ENCODE measurements at regions not wholly inside any gene's neighbourhood (a gene's known extent, or its start where the extent isn't known, plus 50 kb on each side); places are given as distances from the start of the nearest gene placed in this dataset.
"Not testable (repeated sequence)": the region's sequence is repeated elsewhere in the genome, so short reads cannot be mapped to it uniquely, and the experiment has no call there.

- no peak for DNase-seq (ENCODE audit: low read depth in 3 of 3)
Observed at GRCh38 chr10:3272300-3272699, 99.7 kb upstream of the PITRM1 start.

GRCh38 chr10:3271354-3272115, 99.0 kb upstream of the PITRM1 start:
- DNase-seq (ENCODE audit: low read depth in 3 of 3), result no peak

DNA sequence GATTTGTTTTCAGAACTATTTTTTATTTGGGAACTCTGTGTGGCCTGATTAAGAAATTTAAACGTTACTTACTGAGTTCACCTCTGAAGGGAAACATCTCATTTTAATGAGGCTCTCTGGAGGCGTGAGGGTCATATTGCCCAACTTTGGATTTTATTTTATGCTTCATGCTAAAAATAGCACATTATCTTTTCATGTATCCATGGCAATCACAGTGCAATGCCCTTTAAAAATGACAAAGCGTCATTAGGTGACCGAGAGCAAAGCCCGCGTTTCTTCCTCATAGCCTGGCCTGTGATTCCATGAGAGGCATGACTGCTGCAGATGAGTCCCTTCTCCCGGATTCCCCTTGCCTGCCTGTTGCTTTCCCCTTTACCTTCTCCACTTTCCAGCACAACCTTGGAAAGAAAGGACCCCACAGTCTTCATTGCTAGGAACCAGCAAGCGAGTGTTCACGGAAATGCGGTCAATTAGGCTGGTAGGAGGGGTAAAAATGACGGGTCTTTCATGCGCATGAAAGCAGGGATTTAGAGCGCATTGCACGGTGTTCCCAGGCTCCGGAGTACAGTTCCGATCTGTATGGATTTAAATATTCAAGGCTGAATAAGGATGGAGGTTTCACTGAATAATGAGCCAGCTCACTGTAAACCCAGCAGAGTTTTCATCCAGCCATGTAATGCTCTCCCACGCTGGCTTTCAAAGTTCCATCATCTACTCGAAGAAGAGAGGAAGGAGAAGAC, 98.2 kb upstream of the PITRM1 start:
- DNase-seq (ENCODE audit: low read depth in 3 of 3), result no peak

- no peak for DNase-seq (ENCODE audit: low read depth in 3 of 3)
Observed at GRCh38 chr10:3268025-3268424, 95.4 kb upstream of the PITRM1 start.

DNA sequence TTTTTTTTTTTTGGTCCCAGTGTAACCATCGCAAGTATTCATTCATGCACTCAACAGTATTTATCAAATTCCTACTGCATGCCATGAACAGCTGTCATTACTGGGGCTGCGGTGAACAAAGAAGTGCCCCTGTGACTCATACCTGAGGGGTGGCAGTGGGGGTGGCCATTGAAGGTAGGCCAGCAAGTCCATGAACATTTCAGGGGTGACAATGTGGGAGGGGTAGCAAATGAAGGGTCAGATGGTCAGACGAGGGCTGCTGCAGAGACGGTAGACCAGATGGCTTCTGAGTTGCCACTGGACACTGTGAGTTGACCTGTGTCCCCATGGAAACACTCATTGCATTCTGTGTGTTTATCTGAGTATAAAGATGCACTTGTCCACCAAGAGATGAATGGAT, 92.5 kb upstream of the PITRM1 start:
- no peak for DNase-seq (ENCODE audit: low read depth in 3 of 3)

- no peak for DNase-seq (ENCODE audit: low read depth in 3 of 3)
Observed at GRCh38 chr10:3264161-3264761, 91.7 kb upstream of the PITRM1 start.

DNA sequence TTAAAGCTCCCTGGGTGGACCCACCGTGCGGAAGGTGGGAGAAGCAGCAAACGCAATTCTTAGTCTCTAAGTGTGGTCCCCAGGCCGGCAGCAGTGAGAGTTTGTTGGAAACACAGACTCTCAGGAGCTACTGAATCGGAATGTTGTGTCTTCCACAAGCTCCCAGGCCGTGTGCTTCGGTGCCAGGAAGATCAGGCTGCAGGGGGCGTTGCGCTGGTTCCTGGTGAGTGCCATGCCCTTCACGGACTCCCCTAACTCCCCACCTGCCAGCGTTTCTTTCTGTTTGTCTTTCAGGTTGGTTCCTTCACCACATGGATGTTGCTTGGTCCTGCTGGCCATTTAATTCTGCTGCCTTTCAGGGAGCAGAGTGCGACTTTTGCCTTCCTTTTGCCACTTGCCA, 91.2 kb upstream of the PITRM1 start:
- no peak for DNase-seq (ENCODE audit: low read depth in 3 of 3)

DNA sequence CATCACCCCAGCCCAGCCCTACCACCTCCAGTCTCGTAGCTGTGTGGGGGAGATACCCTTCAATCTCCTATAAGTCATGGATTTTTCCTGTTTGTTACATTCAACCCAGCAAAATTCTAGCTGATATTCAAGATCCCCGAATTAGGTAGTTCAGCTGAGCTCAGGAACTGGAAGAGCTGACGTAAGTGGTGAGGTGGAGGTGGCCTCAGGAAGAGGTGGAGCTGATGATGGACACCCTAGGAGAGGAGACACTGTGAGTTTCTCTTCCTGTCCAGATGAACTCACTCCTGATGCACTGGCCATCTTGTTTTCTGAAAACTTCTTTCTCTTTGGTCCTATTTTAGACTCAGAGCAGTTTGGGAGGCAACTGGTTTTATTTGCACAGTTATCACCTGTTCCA, 90.5 kb upstream of the PITRM1 start:
- no peak for DNase-seq (ENCODE audit: low read depth in 3 of 3)

DNA sequence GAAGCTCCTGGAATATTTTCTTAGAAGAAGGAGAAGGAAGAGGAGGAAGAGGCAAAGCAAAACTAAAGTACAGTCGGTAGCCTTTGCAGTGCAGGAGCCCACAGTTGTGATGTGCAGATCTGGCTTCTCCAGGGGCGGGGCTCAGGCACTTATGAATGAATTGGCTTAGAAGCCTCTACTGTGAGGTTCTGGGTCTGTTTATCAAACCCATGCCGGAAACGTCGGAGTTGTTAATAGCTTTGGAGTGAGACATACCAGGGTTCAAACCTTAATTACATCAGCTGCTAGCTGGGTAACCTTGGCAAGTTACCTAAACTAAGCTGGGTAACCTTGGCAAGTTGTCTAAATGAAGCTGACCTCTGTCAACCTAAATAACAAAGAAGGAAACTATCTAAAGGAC, 89.3 kb upstream of the PITRM1 start:
- DNase-seq (ENCODE audit: low read depth in 3 of 3), result no peak

DNA sequence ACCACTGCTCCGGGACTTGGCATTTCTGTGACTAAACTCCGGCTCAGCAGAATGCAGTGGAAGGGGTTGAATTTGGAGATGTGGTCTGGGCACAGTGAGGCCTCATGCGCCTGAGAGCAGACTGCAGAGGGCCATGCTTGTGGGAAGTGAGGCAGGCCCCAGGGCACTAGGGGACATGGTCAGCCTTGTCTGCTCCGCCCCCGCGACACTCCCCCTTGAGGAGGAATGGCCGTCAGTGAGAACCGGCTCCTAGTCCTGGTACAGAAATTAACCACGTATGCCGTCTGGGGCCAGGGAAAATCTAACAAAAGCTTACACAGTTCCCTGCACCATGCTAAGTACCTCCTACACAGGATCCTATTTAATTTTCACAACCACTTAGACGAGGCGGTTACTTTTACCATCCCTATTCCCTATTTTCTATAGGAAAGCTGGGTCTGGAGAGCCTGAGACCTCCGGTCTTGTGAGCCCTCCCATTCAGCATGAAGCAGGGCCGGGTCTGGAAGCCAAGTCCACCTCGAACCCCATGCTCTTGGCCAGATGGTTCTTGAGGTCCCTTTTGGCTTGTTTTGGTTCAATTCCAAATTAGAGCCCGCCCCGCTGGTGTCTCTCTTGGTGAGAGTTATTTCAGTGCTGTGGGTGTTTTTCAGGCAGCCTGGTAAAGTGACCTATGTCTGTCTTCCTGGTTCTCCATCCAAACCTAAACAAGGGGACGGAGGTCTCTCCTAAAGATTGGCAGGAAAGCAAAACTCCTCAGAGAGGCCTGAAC, 87.7 kb upstream of the PITRM1 start:
- DNase-seq (ENCODE audit: low read depth in 3 of 3), result no peak

- no peak for DNase-seq (ENCODE audit: low read depth in 3 of 3)
Observed at GRCh38 chr10:3259499-3259898, 86.9 kb upstream of the PITRM1 start.

GRCh38 chr10:3258394-3258793, 85.8 kb upstream of the PITRM1 start:
- no peak for DNase-seq (ENCODE audit: low read depth in 3 of 3)

GRCh38 chr10:3255616-3256015, 83.0 kb upstream of the PITRM1 start:
- DNase-seq (ENCODE audit: low read depth in 3 of 3), result no peak

DNA sequence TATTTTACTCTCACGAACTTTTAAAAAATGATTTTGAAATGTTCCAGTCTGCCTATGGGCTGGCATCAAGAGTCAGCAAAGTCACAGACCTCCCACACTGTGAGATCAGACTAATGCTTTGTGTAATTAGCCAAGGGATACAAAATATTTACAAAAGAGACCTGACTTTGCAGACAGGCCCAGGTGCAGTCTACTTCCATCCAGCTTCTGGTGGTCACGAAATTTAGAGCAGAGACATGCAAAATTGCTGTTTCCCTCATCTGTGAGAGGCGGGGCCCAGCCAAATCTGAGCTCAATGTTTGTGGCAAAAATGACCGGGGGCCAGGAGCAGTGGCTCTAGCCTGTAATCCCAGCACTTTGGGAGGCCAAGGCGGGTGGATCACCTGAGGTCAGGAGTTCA, 82.5 kb upstream of the PITRM1 start:
- DNase-seq (ENCODE audit: low read depth in 3 of 3), result no peak

DNA sequence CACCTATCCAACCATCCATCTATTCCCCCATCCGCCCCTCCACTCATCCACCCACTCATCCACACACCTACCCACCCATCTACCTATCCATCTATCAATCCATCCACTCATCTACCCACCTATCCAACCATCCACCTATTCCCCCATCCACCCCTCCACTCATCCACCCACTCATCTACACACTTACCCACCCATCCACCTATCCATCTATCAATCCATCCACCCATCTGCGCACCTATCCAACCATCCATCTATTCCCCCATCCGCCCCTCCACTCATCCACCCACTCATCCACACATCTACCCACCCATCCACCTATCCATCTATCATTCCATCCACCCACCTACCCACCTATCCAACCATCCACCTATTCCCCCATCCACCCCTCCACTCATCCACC, 81.4 kb upstream of the PITRM1 start:
- not testable (repeated sequence) for DNase-seq (ENCODE audit: low read depth in 3 of 3)

DNA sequence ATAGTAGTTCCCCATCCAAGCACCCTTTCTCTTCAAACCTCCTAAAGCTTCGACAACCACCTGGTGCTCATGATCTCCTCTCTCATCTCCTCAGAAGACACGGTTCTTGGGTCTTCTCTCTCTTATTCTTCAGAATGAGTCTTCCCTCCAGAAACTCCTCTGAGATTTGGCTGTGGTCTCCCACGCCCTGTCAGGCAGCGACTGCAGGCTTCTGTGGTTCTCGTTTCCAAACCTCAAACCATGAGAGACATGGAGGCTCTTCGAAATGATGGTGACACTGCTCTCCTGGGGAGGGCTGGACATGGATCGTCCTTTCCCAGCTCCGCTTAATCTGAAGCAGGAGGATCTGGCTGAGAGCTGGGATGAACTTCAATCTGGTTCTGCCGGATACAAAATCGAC, 78.6 kb upstream of the PITRM1 start:
- no peak for DNase-seq (ENCODE audit: low read depth in 3 of 3)

- no peak for DNase-seq (ENCODE audit: low read depth in 3 of 3)
Observed at GRCh38 chr10:3249307-3249889, 76.8 kb upstream of the PITRM1 start.

- DNase-seq (ENCODE audit: low read depth in 3 of 3), result no peak
Observed at GRCh38 chr10:3248526-3249306, 76.1 kb upstream of the PITRM1 start.

DNA sequence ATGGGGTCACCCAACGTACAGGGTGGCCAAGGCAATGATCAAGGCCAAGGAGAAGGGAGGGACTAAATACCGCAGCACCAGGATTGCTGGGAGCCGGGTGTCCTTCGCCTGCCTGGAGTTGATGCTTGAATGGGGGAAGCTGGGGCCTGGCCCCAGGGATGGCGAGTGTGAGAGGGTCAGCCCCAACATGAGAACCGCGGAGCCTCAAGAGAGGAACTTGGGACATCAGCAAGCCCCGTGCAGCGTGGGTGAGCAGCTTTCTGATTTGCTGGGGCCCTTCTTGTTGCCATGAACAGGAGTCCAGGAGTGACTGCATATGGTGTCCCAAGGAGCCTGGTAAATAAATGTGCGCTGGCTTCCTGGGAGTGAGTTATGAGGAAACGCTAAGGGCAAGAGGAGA, 72.8 kb upstream of the PITRM1 start:
- no peak for DNase-seq (ENCODE audit: low read depth in 3 of 3)

DNA sequence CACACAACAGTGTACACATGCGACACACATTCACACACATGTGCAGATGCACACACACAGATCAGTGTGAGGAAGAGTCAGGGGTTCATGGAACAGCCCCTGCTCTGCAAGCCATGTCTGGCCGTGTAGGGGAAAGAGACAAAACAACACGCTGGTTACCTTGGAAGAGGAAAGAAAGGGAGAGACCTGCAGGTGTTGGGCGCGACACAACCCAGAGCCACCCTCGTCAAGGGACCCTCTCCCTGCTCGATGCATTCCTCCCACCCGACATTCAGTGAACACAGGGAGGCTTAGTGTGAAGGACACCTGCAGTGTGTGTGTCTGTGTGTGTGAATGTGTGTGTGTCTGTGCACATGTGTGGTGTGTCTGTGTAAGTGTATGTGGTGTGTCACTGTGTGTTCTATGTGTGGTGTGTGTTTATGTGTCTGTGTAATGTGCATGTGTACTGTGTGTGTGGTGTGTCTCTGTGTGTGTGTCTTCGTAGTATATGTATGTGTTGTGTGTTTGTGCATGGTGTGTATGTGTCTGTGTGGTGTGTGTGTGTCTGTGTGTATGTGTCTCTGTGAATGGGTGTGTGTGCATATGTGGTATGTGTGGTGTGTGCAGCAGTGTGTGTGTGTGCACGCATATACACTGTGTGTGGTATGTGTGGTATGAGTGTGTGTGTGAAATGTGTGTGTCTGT, 69.5 kb upstream of the PITRM1 start:
- DNase-seq (ENCODE audit: low read depth in 3 of 3), result no peak

Data from stimulated activated CD4-positive, alpha-beta T cell treated with anti-CD3 and anti-CD28 coated beads, TNF-alpha, amount 100 ng/mL, for 48 hours (primary cell).